Adrenal gland (tissue), 9 donors: ENCODE measurements at regions not wholly inside any gene's neighbourhood (a gene's known extent, or its start where the extent isn't known, plus 50 kb on each side); places are given as distances from the start of the nearest gene placed in this dataset.

Source experiments
- DNase-seq, 7 donors: peaks; one replicate each; pipeline ENCODE4 v3.0.0-alpha.2; 2019 to 2020
- H3K27ac ChIP-seq, 5 donors: fragments of 200-600 bp; sonication (generic) in 4 of 5; 1 replicate in 3 of 5; 2 replicates in 2 of 5; pipeline versions ENCODE4 v1.5.1 to v1.8.0; 2016 to 2020; ENCODE audit warnings: mild to moderate bottlenecking in 1 of 5
- H3K27me3 ChIP-seq: fragments of 200-600 bp; 2 replicates; pipeline ENCODE4 v1.8.0; 2021
- H3K36me3 ChIP-seq, 2 donors: fragments of 200-600 bp; replicated peaks in 1 of 2; 1 replicate in 1 of 2; 2 replicates in 1 of 2; pipeline versions ENCODE4 v1.5.1 to v1.8.0; 2018 to 2022
- H3K4me1 ChIP-seq, 2 donors: fragments of 200-600 bp; replicated peaks in 1 of 2; 1 replicate in 1 of 2; 2 replicates in 1 of 2; pipeline versions ENCODE4 v1.5.1 to v1.8.0; 2018 to 2021
- H3K4me3 ChIP-seq, 4 donors: fragments of 200-600 bp; sonication (generic) in 3 of 4; one replicate each; pipeline ENCODE4 v1.5.1; 2016 to 2018
- H3K9me3 ChIP-seq, 3 donors: fragments of 200-600 bp; sonication (generic) in 1 of 3; replicated peaks in 1 of 3; 1 replicate in 2 of 3; 2 replicates in 1 of 3; pipeline versions ENCODE4 v1.5.1 to v1.8.0; 2016 to 2021
- POLR2A ChIP-seq, 2 donors: fragments of 450-650 bp; IDR thresholded peaks; one replicate each; pipeline ENCODE4 v1.6.1; 2017; ENCODE audit warnings: antibody characterized with exemption in 2 of 2, mild to moderate bottlenecking in 2 of 2, moderate library complexity in 1 of 2
- WGBS, 4 donors: extraction: QIAGEN DNeasy Blood & Tissue Kit in 2 of 4; methylation state at CpG; one replicate each; pipeline versions ENCODE4 v1.1.5 to v1.1.7; 2013 to 2017; 5-methylcytosine and 5-hydroxymethylcytosine counted together
- intact Hi-C, 2 donors: fragments of 100-400 bp; cut with DNase I; formaldehyde crosslinking; loops; one replicate each; pipeline versions ENCODE4 v1.14.1 to v1.15.0; 2022 to 2023
- TF ChIP-seq, protein P1 (sequence below), 6 experiments: fragments of 450-650 bp in 4 of 6; fragments of 200-600 bp in 2 of 6; sonication (generic) in 1 of 6; IDR thresholded peaks; 1 replicate in 5 of 6; 2 replicates in 1 of 6; pipeline versions ENCODE4 v1.5.1 to v1.8.0; 2016 to 2021; ENCODE audit warnings: antibody characterized with exemption in 6 of 6, mild to moderate bottlenecking in 2 of 6, moderate library complexity in 1 of 6
- donor health status: healthy with polysubstance abuse.
- donor health status: Bipolar disorder and iron deficiency.
- donor health status: DM: yes; HTN: yes; CAD: no.
- donor health status: DM: no; HTN: no; CAD: no.
- donor health status: DM: no; HTN: no; CAD: no.

DNA sequence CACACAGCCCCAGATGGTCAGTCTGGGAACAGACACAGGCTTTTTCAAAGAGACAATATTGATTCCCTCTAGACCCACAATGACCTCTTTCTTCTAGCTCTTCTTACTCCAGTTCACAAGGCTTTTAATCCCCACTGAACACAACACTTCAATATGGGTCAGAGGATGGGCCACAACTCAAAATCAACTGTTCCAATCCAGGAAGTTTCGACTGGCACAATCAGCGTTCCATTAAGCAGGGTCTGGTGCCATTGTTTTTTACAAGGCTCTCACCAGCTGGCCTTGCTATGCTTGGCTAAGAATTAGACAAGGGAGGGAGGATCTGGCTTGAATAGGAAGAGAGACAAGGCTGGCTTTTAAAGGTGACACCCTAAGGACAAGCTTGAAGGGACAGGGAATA lies 199.4 kb upstream of the SLC24A2 start:
- no peaks in the 10 kb centered on the region for H3K4me1 ChIP-seq
- no peak overlapping the region for H3K4me3 ChIP-seq
- no peak for DNase-seq
- H3K36me3 ChIP-seq = no peaks in the 10 kb centered on the region
- H3K27me3 ChIP-seq = no peaks in the 10 kb centered on the region
- H3K9me3 ChIP-seq = no peaks in the 10 kb centered on the region
- intact Hi-C loops = no loop called here
- TF ChIP-seq, protein P1, sequence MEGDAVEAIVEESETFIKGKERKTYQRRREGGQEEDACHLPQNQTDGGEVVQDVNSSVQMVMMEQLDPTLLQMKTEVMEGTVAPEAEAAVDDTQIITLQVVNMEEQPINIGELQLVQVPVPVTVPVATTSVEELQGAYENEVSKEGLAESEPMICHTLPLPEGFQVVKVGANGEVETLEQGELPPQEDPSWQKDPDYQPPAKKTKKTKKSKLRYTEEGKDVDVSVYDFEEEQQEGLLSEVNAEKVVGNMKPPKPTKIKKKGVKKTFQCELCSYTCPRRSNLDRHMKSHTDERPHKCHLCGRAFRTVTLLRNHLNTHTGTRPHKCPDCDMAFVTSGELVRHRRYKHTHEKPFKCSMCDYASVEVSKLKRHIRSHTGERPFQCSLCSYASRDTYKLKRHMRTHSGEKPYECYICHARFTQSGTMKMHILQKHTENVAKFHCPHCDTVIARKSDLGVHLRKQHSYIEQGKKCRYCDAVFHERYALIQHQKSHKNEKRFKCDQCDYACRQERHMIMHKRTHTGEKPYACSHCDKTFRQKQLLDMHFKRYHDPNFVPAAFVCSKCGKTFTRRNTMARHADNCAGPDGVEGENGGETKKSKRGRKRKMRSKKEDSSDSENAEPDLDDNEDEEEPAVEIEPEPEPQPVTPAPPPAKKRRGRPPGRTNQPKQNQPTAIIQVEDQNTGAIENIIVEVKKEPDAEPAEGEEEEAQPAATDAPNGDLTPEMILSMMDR (IDR thresholded peaks at IDR 0.05) = no peak
- no peak for TF ChIP-seq POLR2A (IDR thresholded peaks at IDR 0.05)
- WGBS, 4 donors = 57 to 69% (median 64%) methylated on average over 2 of the region's 2 CpGs
- no peak overlapping the region for H3K27ac ChIP-seq

DNA sequence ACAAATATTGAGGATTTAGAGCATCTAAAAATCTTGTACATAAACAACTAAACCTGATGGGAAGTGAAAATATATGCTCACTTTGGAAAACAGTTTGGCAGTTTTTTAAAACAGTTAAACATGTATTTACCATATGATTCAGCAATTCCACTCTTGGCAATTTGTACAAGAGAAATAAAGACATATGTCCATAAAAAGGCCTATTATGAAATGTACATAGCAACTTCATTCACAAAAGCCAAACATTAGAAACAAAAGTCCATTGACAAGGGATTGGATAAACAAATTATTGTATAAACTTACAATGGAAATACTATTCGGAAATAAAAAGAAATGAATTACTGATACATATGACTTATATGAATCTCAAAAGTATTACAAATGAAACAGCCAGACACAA lies 196.2 kb upstream of the SLC24A2 start:
- H3K36me3 ChIP-seq = no peaks in the 10 kb centered on the region
- 70 to 83% (median 77%) methylated on average over 1 of the region's 1 CpG for WGBS, 4 donors
- DNase-seq = no peak
- H3K9me3 ChIP-seq = no peaks in the 10 kb centered on the region
- no peak overlapping the region for H3K4me3 ChIP-seq
- H3K4me1 ChIP-seq = no peaks in the 10 kb centered on the region
- TF ChIP-seq, protein P1 (IDR thresholded peaks at IDR 0.05) = no peak
- no peak for TF ChIP-seq POLR2A (IDR thresholded peaks at IDR 0.05)
- intact Hi-C loops = no loop called here
- H3K27me3 ChIP-seq = no peaks in the 10 kb centered on the region
- H3K27ac ChIP-seq = no peak overlapping the region

DNA sequence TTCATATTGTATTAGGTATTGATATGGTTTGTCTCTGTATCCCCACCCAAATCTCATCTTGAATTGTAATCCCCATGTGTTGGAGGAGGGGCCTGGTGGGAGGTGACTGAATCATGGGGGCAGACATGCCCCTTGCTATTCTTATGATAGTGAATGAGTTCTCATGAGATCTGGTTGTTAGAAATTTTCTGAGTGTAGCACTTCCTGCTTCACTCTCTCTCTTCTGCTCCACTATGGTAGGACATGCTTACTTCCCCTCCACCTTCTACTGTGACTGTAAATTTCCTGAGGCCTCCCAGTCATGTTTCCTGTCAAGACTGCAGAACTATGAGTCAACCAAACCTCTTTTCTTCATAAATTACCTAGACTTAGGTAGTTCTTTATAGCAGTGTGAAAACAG lies 187.4 kb upstream of the SLC24A2 start:
- Histone ChIP-seq H3K4me1 (no peaks in the 10 kb centered on the region), H3K9me3 (no peaks in the 10 kb centered on the region), H3K27me3 (peaks cover 4% of the 10 kb centered on the region), H3K4me3 (no peak overlapping the region), H3K36me3 (no peaks in the 10 kb centered on the region), H3K27ac (no peak overlapping the region)
- DNase-seq = no peak
- TF ChIP-seq POLR2A (IDR thresholded peaks at IDR 0.05) = no peak
- TF ChIP-seq, protein P1 (IDR thresholded peaks at IDR 0.05) = no peak
- intact Hi-C loops = no loop called here

DNA sequence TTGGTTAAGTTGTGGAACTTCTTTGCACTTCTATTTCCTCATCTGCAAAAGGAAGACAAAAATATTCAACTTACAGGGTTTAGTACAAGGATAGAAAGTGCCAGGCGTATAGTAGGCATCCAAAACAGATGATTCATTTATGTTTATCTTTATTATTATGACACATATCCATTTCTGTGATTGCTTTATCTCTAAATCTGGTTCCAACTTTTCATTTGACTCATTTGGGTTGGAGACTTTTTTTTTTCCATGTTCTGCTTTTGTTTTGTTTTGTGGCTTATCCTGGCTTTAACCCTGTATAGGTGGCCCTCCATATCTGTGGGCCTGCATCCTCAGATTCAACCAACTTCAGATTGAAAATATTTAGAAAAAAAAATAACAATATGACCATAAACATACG lies 186.7 kb upstream of the SLC24A2 start:
- no peaks in the 10 kb centered on the region for H3K4me1 ChIP-seq
- H3K9me3 ChIP-seq = no peaks in the 10 kb centered on the region
- H3K4me3 ChIP-seq = no peak overlapping the region
- no peak for TF ChIP-seq POLR2A (IDR thresholded peaks at IDR 0.05)
- TF ChIP-seq, protein P1 (IDR thresholded peaks at IDR 0.05) = no peak
- no peak overlapping the region for H3K27ac ChIP-seq
- DNase-seq = no peak
- WGBS, 4 donors = 34 to 49% (median 42%) methylated on average over 2 of the region's 2 CpGs
- H3K27me3 ChIP-seq = peaks cover 4% of the 10 kb centered on the region
- H3K36me3 ChIP-seq = no peaks in the 10 kb centered on the region
- intact Hi-C loops = no loop called here
